HG03521 (cell line): ENCODE measurements at regions not wholly inside any gene's neighbourhood (a gene's known extent, or its start where the extent isn't known, plus 50 kb on each side); places are given as distances from the start of the nearest gene placed in this dataset.

Source experiments
- ATAC-seq: cut with Tn5 transposase; IDR thresholded peaks from one replicate; pipeline ENCODE4 v1.9.1; 2021; ENCODE audit warnings: mild to moderate bottlenecking, moderate library complexity; ENCODE audit not compliant: unreplicated experiment

DNA sequence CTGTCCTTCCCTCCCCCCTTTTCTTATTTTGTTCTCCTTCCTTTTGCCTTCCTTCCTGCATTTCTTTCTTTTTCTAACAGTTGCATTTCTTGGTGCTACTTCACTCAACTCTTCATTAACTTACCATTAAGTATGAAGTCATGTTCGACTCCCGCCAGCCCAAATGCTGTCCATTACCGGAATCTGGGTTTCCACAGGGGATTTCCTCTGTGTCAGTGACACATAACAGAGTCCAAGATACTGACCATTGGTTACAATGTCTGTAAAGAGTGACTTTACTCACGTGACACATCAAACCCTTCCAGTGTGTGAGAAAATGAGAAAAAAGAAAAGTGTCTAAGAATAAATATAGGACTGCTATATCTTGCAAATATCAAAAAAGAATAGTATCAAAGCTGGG, 500.0 kb upstream of the FRG1 start:
- ATAC-seq = no peak

DNA sequence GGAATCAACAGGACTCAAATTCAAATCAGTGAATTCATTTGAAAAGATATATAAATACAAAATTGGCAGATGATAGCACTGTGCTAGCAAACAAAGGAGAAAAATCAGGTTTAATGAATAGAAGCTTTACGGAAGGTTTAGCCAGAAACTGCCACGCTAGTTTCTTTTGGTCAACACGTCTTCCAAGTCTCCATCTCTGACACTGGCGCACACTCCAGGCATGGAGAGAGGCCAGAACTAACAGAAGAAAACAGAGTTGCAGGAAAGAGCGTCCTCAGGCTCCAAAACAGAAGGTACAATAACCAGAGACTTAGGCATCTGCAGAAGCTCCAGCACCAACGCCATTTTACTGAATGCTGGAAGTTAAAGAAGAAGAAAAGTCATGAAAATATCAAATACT, 497.3 kb upstream of the FRG1 start:
- no peak for ATAC-seq

DNA sequence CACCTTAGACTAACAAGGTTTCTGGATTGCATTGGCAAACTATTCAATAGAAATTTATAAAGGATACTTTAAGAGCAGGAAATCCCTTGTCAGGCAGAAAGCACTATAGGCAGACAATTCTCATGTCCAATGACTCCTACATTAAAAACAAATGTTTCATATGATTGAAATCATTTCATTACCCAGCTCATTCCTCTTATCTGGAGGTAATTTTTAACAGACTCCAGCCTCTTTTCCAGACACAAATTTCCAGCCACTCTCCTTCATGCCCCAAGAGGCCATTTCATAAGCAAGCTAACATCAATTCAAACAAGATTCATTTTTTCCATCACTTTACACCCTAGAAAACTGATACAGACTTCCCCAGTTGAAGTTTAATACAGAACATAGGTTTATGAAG, 495.1 kb upstream of the FRG1 start:
- no peak for ATAC-seq

DNA sequence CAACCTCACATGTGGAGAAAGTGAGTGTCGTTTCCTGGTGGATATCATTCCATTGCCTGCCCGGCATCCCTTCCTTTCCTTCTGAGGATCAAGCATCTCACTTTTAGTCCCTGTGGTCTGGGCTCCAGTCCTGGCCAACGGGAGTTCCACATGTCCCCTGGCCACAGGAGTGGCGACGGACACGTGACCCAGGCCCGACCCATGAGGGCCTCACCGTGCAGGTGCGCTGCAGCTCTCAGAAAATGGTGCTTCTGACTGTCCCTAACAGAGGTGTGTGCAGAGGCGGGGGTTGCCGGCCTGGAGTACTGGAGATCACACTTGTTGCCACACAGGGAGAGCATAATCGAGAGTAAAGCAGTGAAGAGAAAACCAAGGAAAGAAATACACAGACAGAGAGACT, 476.9 kb upstream of the FRG1 start:
- ATAC-seq = no peak

DNA sequence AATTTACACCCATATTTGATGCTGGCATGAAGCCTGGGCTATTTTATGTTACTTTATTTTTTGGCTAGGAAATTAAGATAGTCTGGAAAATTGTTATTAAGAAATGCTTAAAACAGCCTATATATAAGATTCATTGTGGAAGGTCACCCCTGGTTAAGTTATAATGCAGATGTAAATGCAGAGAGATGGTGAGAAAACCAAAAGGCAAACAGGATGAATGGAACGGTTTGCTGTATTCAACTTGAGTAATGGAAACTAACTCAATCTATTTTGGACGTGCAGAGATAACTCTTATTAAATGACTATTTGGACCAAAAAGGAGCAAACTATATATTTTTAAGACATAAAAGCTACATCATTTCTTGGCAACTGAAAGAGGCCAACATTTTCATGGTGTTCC, 446.3 kb upstream of the FRG1 start:
- no peak for ATAC-seq

DNA sequence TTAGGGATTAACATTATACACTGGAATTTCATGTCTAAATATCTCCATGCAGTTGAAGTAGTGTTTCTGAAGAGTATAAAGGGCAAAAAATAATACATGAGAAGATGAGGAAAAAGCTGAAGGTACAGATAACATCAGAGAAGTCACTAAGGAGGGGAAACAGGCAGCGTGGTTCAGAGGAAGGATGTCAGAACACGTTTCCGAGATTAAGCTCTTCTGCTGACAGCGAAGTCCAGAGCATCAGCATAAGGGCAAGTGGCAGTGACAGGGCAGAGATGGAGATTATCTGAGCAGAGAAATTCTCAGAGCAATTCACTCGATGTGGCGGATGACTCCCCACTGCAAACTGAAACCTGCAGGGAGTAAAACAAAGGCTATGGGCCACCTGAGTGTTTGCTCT, 443.2 kb upstream of the FRG1 start:
- ATAC-seq = no peak

DNA sequence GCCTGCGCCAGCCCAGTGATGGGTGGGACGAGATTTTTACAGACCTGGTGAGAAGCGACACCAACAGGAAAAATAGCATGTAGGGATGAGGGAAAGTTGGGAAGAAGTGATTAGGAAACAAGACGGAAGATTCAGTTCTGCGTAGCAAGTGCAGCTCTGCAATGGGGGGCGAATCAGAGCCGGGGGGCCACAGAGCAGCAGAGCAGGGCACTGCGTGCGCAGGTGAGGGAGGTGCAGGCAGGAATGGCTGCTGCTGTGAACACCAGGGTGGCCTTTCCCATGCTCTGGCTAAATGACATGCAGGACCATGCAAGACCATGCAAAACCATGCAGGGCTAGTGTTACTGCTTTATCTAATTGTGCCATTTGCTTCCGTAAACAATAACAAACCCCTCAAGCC, 442.7 kb upstream of the FRG1 start:
- no peak for ATAC-seq

DNA sequence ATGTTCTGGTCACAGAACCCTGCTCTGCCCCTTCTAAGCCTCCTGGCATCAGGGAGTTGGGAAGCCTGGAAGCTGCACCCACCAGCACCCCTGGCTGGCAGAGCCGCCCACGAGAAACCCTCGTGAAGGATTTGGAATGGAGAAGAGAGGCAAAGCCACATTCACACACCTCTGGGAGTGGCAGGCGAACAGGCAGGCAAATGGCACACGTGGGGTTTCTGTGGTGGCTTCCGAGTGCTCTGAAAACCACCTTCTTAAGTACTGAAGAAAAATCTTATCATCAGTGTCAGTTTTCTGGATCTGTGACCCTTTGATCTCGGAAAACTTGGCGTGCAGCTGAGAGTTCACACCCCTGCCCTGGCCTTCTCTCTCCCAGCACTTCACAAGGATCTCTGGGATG, 442.2 kb upstream of the FRG1 start:
- no peak for ATAC-seq

DNA sequence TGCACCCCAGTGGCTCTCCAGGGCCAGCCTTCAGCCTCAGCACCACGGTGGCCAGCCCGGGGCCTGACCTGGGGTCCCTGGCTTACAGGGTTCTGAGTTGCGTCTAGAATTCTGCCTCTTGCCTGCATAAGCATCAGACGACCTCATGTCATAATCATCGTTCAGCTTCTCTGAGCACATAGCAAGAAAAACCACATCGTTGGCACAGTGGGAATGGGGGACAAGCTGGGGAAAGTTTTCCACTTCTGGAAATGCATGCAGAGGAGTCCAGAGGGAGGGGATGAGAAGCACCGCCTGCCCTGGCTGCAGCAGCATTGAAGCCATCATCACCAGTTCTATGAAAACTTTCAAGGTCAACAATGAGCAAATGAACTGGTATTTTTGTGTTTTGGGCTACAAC, 441.0 kb upstream of the FRG1 start:
- ATAC-seq = no peak

DNA sequence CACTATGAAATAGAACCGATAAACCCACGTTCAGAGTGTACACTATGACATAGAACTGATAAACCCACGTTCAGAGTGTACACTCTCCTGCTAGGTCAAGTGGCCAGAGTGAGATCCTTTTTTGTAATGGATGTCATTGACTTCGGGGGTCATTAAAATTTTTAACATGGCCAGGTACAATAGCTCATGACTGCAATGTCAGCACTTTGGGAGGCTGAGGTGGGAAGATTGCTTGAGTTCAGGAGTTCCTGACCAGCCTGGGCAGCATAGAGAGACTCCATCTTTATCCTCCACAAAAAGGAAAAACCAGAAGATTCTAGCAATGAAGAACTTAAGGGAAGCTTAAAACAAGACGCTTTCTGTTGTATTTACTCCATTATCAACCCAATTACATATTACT, 439.7 kb upstream of the FRG1 start:
- no peak for ATAC-seq

DNA sequence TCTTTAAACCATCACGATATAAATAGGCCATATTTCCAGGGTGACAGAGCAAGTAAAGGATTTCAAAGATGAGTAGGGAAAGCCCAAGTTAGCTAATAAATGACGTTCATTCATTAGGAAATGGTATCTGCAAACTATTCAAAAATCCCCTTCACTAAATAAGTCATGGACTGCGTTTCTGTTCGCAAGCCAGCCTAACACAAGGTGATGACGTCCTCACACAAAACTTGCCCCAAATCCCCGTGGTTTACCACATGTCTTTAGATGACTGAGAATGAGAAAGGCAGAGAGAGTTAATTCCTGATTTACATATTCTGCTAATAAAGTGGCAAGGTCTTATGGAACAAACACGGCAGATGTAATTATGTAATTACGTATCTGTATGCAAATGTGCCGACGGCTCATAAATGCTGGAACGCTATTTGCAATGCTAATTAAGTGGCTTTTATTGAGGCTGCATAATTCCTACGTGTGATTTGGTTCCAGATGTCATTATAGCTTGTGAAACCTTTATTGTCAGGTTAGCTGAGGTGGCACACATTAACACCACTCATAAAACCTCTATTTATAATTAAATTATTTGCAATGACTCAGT, 437.7 kb upstream of the FRG1 start:
- ATAC-seq = peak; percentile 53

DNA sequence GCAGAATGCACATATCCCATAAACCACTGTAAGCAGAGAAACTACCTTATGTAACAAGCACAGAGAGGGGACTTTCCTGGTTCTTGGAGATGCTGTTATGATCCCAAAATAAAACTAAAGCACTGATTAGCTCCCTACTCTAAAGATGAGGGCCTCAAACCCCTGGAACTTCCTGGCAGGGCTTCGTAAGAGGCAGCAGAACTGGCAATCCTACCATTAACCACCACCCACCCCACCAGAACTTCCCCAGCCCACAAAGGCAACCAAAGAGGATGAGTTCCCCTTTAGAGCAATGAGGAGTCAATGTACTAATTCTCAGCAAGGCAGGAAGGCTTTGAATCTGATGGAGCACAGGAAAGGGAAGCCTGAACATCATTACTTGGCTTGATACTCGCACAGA, 436.5 kb upstream of the FRG1 start:
- no peak for ATAC-seq

DNA sequence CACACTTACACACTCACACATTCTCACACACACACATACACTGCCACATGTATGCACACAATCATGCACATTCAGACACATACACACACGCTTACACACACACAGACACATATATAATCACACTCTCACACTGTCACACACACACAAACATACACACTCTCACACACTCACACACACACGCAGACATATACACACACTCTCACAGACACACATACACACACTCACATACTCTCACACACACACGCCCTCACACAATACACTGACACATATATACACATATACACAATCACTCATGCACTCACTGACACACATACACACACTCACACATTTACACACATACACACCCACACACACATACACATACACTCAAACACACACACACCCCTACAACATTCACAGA, 435.3 kb upstream of the FRG1 start:
- no peak for ATAC-seq

DNA sequence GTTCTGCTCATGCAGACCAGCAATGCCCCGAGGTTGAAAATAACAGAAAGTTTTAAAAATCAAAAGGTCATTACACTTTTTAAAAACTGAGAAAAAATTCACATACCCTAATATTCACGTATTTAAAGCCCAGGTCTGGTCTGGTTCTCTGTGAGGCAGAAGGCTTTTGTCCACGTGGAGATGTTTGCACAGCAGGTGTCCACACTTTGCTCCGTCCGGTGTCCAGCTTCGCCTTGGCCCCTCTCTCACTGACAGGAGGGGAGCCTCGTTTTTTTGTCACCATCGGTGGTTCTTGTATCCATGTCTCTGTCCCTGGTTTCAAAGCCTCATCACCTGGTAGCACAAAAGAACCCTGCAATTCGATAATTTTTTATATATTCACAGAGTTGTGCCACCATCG, 434.6 kb upstream of the FRG1 start:
- no peak for ATAC-seq

DNA sequence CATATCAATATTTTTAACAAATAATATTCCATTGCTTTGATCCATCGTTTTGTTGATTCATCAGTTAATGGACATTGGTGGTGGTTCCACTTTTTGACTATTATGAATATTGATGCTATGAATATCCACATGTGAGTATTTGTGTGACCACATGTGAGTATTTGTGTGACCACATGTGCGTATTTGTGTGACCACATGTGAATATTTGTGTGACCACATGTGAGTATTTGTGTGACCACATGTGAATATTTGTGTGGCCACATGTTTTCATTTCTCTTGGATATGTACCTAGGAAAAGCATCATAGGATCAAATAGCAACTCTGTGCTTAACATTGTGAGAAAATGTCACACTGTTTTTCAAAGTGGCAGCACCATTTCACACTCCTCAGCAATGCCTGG, 433.6 kb upstream of the FRG1 start:
- no peak for ATAC-seq

DNA sequence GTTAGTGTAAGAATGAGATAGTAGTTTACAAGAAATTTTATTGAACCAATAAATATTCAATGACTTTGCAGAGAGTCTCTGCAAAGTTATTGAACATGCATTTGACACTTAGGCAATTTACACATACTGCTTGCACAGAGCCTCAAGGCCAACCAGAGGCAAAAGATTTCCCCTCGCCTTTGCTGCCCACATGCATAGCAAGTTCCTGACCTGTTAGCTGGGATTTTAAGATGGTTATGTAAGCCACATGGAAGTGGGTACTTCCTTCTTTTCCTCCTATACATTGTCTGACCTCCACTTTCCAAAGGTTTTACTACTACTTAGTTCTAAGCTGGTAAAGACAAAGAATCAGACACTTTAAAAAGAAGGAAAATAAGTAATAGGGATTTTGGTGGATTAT, 430.1 kb upstream of the FRG1 start:
- no peak for ATAC-seq

DNA sequence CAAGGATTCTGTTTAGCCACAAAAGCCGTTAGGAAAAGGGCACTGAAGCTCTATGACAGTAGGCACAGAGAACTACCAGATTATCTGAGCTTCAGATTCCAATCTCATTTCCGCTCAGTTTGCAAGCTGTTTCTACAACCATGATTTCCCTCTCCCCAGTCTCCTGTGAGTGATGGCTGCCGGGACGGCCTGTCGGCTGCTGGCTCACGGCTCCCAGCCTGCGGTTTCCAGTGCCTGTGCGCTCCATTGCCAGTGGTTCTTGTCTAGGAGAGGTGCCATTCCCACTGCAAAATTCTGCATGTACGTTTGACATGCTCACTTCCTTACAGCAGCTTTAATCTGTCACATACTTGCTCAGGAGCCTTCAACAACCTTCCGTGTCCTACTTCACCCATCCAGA, 429.1 kb upstream of the FRG1 start:
- ATAC-seq = no peak

DNA sequence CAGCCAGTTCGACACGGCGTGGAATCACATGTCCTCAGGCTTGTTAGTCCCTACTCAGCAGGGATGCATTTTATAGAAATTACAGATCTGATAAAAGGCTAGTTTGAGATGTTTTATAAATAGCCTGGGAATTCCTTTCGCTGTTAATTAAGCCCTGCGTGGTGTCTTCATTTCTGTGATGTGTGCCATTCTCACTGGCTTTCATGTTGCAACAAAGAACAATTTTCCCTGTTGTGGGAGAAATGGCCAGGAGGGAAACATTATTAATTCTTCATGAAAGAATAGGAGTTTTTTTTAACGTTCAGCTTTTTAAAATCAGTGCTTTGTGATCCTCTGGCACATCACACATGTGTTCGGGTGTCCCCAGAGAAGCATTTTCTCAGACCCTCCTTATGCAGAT, 427.3 kb upstream of the FRG1 start:
- ATAC-seq = no peak

DNA sequence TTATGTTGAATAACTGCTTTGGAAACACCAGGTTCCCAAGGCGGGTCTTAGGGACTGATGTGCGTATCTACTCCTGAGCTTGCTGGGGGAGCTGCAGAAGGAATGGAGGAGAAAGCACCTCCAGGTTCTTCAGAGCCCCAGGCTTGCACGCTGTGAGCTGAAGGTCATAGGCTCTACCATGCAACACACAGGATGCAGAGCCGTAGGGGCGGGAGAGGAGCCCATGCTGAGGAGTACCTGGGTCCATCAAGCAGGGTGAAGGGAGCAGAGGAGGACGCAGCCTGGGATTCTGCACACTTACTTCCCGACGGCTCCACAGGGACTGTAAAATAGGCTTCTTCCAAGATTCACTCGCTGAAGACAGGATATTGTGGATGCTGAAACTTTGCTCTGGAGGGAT, 426.5 kb upstream of the FRG1 start:
- ATAC-seq = no peak

DNA sequence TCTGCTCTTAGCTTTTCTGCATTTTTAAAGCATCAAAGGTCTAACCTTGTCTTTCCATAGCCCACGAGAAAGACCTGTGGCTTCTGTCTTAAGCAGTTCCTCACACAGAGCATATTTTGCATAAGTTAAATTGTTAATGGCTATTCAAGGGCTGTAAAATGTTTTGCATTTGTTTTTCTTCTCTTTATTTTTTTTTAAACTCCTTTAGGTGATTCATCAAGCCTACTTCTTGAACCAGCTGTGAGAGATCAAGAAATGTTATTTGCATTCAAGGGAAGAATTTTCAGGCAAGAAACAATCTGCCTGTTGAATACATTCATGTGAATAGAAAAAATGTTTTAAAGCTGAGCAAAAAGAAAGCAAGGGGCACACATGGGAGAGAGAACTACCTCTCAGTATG, 423.8 kb upstream of the FRG1 start:
- no peak for ATAC-seq

DNA sequence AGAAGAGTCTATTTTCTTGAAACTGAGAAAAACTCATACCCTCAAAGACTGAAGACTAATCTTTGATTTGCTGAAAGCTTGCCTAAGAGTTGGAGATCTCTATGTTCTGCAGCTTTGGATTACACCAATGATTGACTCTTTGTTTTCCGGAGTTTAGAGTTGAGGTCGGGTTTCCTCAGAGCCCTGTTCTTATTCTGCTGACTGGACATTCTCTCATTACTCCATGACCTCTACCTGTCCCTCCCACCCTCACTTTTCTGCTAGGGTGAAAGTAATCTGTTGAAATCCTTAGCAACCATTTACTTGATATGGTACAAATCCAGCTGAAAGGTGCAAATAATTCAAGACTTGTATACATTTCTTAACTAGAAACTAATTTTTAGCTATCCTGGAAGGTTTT, 421.5 kb upstream of the FRG1 start:
- no peak for ATAC-seq

DNA sequence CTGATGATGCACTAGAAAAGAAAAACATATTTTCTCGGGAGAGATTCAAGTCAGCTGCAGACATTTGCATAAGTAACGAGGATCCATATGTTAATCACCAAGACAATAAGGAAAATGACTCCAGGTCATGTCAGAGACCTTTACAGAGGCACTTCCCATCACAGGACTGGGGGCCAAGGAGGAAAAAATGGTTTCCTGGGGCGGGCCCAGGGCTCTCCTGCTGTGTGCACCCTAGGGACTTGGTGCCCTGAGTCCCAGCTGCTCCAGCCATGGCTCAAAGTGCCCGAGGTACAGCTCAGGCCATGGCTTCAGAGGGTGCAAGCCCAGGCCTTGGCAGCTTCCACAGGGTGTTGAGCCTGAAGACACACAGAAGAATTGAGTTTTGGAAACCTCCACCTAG, 415.4 kb upstream of the FRG1 start:
- no peak for ATAC-seq

DNA sequence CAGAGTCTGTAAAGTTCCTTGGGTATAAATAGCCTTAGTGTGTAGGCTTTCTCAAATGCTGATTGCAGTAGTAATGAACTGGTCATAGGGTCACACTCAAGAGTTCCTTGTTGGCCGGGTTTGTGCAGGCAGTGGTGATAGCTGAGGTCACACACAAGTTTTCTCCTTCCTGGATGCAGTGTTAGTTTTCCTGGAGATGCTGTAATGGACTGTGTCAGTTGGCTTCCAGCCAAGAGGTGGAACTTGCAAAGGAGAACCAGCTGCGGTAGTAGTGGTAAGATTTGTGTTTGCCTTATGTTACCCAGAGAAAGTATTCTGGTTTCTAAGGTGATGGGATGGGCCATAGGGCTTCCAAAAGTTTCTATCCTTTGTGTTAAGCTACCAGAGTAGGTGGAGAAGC, 409.8 kb upstream of the FRG1 start:
- ATAC-seq = no peak

DNA sequence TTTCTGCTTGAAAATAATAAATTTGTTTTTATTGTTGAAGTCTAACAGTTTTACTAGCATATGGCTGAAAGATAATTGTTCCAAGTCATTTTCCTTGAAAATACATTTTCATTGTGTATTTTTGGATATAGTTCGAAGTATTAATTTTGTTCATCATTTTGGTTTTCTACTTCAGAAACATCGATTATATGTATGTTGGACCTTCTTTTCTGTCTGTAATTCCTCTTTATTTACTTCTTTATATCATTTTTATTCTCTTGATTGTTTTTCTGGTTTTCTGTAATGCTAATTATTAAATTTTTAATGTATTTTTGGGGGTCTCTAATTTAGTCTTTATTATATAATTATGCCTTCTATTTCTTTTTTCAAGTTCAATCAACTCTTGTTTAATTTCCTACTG, 407.1 kb upstream of the FRG1 start:
- ATAC-seq = no peak
